ENCODE measurements at regions not wholly inside any gene's neighbourhood (a gene's known extent, or its start where the extent isn't known, plus 50 kb on each side); places are given as distances from the start of the nearest gene placed in this dataset.
A peak's percentile ranks its signal among the peaks of the same experiment; 100 is the strongest.
"Not testable (repeated sequence)": the region's sequence is repeated elsewhere in the genome, so short reads cannot be mapped to it uniquely, and the experiment has no call there.

DNA sequence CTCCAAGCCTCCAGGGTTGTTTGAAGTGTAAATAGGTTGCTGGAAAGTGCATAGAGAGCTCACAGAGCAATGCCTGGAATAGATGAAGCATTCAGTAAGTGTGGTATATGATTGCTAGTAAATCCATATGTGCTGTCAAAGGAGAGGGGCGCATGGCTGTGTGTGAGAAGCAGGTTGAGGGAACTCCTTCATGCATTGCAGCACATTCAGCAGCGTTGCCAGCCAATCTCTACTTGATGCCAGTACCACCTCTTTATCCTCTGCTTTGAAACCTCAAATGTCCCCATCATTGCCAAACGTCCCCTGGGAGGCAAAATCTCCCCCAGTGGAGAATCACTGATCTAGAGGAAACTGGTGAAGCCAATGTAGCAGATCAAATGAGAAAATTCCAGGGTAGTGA is 82.7 kb upstream of the RALGAPA2 start:
- DNase-seq (ENCODE audit: low read depth): no peak

DNA sequence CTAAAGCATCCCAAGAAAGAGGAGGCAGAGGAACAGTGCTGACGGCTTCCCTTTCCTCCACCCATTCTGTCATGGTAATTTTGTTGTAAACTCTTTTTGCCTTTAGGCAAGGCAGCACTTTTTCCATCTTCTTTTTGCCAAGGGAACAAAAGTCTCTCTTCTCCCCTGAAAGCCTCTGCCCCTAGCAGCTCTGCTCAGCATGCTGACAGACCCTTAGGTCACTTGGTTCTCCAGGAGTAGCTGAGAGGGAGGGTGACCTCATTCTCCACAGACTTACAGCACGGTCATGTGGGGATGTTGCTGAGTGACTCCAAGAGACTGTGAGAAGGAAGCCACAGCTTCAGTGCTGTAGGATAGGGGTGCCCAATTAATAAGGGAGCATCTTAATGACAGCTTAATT is 81.1 kb upstream of the RALGAPA2 start:
- DNase-seq (ENCODE audit: low read depth): no peak

DNA sequence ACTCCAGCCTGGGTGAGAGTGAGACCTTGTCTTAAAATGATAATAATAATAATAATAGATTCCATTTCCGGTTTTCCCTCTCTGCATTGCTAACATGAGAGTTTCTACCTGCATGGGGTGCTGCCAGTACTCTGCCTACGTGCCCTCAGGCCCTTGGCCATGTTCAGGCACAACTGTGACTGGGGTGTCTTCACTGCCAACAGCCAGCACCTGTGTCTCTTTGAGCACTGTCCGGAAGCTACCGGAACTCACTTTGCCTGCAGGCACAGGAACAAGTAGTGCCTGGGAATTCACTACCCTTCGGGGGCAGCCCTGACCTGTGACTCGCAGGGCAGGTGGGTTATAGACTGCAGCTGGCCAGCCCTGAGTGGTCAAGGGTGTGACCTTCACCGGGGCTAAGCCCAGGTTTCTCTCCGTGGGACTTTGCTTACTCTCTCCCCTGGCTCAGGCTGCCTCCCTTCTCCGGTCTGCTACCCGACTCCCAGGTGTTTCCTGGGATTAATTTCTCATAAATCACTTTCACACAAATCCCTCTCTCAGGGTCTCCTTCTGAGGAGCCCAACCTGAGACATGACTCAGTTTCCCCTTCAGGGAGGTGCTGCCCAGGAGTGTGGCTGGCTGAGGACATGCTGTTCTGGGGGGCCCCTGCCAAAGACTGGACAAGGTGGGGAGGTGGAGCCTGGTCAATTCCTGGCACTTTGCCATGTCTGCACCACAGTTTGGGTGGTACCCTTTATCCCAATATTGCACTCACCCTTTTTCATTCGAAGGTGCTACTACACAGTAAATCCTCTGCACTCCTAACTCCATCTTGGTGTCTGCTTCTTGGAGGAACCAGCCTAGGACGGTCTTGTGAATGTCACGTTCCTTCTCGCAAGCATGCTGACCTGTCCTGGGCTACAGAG is 79.5 kb upstream of the RALGAPA2 start:
- no peak for DNase-seq (ENCODE audit: low read depth)

DNA sequence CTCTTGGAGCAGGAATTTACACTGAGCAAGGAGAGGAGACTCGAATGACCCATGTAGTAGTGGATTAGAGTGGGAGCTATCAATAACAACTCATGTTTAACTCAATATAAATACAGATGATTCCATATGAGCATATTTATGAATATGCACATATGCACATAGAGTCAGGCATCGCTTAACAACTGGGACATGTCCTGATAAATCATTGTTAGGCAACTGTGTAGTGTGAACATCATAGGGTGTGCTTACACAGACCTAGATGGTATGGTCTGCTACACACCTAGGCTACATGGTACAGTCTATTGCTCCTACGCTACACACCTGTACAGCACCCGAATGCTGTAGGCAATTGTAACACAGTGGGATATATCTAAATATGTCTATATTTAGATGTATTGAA is 75.9 kb upstream of the RALGAPA2 start:
- DNase-seq (ENCODE audit: low read depth): no peak

DNA sequence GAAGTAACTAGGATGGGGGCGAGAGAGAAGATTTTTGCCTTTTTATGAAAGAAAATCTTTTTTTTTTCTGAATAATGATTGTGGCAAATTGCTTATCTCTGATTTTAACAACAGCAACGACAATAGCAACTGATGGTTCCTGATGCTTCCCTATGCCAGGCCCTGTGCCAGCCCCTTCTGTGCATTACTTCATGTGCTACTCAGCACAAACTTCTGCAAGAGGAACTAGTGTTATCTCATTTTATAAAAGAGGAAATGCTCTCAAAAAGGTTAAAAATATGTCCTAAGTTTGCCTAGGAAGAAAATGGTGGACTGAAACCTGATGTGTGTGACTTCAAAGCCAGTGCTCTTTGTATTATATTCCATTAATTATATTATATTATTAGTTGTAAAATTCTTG is 74.0 kb upstream of the RALGAPA2 start:
- no peak for DNase-seq (ENCODE audit: low read depth)

DNA sequence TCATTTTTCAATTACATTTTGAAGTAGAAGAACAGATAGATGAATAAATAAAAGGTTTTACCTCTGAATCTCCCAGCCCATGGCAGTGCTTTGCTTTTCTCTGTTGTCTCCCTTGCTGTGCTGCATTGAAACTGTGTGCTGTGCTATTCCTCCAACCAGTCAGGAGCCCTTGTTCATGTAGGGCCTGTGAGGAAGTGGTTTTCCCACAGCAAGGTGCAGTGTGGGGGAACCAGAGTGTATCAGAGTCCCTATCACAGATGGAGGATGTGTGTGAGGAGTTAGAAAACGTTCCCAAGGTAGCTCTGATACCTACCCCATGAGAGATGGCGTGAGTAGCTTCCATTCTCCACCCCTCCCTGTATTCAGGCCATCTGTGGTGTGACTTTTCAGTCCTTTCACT is 72.8 kb upstream of the RALGAPA2 start:
- no peak for DNase-seq (ENCODE audit: low read depth)

DNA sequence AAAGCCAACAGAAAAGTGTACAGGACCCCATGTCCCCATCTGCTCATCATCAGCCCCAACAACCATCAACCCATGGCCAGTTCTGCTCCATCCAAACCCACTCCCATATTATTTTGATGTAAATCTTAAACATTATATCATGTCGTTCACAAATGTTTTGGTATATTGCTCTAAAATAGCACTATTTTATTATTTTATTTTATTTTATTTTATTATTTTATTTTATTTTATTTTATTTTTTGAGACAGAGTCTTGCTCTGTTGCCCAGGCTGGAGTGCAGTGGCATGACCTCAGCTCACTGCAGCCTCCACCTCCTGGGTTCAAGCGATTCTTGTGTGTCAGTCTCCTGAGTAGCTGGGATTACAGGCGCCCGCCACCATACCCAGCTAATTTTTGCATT is 72.0 kb upstream of the RALGAPA2 start:
- not testable (repeated sequence) for DNase-seq (ENCODE audit: low read depth)

DNA sequence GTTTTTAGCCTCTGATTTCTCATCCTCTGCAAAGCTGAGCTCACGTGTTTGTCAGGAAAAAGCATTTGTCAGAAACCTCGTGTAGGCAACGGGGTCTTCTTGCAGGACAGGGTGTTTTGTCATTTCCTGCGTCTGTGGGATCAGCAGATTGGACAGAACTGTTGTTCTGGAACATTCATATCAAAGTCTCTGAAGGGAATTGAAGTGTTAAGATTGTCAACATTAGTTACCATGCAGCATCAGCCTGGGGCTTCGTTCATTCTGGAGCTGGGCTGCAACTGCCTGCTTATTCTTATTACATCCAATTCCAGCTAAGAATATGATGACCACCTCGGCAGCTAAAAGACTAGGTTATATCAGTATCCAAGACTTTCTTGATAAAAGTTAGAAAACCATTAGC is 71.0 kb upstream of the RALGAPA2 start:
- DNase-seq (ENCODE audit: low read depth): no peak

DNA sequence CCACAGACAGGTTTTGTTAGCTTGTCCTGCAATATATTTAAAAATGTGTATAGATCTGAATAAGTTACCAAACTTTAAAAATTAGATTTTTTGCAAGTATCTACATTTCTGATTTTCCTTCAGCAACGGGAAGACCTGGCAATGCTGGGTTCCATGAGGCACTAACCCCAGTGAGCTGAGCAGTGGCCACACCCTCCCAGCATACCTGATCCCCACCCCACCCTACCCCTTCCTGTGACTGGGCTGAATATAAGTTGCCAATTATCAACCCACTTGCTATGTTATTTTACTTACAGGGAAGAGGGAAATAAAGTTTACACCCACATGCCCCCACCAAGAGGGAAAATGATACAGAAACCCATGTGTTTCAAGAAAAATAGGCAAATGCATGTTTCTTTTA is 70.3 kb upstream of the RALGAPA2 start:
- no peak for DNase-seq (ENCODE audit: low read depth)

DNA sequence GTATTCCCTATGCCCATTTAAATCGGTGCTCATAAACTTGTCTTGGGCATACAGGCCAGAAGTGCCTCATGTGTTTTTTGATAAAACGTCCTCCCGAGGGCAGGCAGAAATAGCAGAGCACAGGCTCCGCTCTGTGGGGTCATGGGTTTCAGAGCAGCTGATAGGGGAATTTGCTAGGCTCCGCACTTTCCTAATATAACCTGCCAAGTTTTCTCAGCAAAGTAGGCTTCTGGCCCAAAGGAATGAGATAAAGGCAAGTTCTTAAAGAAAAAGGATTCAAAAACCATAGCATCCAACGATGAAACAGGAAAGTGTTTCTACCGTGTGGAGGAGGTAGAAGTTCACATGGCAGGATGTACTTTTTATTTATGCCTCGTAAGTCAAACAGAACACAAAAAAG is 69.8 kb upstream of the RALGAPA2 start:
- no peak for DNase-seq (ENCODE audit: low read depth)

DNA sequence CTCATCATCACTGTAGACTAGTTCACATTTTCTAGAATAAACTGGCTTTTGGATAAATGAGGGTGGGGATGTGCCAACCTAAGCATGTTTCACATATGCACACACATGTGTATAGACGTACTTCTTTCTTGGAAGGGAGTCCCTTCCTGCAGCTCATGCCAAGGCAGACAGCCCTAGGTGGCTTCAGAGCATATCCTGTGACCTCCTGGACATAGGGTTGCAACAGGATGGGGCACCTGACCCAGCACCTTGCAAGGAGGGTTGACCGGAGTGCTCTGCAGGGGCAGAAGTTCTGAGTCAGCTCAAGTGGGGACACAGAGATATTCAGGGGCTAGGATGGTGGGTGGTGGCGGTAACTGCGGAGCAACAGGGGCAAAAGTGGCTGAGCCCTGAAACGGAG is 68.6 kb upstream of the RALGAPA2 start:
- DNase-seq (ENCODE audit: low read depth): no peak

DNA sequence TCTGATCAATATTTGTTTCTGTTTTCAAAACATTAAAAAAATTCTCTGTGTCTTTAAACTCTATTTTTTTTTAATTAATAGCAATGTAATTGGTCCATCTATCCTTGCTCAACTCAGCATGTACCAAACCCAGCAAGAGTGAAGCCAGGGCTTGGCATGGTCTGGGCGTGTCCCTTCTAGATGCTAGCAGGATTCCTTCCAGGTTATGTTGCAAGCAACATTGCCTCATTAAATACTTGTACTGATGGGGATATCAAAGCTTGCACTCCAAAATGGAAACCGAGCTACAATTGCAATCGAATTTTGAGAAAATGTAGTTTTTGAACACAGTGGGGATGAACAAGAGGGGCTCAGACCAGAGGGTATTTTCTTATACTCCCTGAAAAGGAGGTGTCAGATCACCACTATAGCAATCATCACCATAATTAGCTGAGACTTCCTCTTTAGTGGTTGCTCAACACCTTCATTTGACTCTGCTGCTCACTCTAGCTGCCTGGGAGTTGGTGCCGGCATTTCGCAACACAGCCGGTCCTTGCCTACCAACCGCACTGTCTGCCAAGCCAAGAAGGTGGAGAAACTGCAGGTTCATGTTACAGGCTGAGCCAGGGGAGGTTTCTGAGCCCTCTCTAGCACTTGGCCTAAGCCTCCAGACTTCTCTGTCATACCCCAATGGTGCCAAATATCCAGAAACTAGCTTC is 67.8 kb upstream of the RALGAPA2 start:
- DNase-seq (ENCODE audit: low read depth): peak; percentile 18

DNA sequence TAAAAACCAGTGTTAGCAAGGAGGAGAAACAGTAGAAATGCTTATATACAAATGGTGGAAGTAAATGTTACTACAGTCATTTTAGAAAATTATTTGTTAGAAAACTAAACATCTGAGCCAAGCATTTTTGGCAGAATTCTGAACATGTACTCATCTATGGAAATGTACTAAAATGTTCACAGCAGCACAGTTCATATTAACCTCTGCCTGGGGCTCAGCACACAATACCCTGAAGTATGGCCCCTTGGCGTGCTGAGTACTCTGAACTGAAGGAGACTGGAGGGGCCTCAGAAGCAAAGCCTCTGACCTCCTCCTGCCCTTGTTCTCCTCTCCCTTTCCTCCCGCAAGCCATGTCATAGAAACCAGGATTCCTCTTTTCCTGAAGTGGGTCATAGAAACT is 66.2 kb upstream of the RALGAPA2 start:
- DNase-seq (ENCODE audit: low read depth): no peak

DNA sequence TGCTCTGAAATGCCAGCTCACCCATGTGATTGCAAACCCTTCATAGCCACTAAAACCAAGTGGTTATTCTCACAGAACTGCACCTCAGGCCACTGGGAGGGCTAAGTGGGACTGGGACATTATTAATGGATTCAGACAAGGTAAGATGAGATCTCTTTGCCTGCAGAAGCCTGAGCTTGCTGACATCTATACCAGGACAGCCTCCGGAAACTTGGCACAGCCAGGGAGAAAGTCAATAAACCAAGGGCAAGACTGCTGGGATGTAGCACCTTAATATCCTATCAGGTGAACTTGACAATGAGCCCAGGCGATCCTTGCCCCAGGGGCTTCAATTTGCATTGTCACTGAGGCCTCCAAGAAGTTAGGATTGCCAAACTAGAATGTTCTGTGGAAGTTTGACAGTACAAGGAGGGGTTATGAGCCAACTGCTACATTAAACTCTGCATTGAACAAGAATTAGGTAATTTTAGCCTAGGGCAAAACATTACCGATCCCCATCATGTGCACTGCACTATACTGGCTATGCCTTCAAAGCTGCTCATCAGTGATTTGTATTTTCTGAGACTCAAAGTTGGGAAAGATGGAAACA is 60.1 kb upstream of the RALGAPA2 start:
- DNase-seq (ENCODE audit: low read depth): no peak

DNA sequence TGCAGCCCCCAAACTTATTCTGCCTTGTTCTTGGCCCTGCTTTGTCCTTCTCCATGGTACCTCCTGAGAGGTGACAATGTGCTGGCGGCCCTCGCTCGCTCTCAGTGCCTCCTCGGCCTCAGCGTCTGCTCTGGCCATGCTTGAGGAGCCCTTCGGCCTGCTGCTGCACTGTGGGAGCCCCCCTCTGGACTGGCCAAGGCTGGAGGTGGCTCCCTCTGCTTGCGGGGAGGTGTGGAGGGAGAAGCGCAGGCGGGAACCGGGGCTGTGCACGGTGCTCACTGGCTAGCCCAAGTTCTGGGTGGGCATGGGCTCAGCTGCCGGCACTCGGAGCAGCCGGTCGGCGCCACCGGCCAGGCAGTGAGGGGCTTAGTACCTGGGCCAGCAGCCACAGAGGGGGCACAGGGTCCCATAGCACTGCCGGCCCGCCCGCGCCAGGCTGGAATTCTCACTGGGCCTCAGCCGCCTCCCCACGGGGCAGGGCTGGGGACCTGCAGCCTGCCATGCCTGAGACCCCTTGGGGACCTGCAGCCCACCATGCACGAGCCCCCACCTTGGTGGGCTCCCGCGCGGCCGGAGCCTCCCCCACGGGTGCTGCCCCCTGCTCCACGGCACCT is 55.9 kb upstream of the RALGAPA2 start:
- DNase-seq (ENCODE audit: low read depth): no peak

DNA sequence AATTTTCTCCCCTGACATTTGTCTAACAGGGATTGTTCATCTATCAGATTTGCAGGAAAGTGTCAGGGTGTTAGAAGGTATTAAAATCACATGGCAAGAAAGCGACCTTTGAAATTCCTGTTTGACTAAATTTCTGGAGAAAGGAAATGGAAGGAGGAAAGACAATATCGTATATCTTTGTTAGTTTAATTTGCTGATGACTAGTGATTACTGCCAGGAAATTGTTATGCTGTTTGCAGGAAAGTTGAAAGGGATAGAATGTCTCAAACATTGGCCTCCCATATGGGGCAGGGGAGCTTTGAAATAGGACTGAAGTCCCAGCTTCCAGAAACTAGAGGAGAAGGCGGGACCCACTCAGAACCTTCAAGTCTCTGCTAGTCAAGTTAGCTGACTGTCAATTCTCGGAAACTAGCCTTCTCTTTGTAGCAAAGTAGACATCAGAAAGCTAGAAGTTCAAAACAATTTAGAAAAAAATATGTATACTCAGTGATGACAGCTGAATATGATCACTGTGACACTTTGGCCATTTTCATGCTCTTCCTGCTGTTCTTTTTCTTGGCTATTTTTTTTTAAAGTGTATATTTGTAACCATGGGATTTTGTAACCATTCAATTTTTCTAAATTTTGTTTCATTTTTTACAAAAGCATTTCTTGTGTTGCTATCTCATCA is 53.4 kb upstream of the RALGAPA2 start:
- DNase-seq (ENCODE audit: low read depth): no peak

DNA sequence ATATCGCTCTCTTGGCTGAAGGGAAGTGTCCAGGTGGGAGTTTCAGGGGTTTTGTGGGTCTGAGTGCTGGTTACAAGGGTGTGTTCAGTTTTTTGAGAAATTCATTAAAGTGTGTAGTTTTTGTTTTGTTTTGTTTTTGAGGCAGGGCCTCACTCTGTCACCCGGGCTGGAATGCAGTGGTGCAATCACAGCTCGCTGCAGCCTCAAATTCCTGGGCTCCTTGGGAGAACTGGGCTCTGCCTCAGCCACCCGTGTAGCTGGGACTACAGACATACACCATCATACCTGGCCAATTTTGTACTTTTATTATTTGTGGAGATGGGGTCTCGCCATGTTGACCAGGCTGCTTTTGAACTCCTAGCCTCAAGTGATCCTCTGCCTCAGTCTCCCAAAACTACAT is 51.2 kb upstream of the RALGAPA2 start:
- DNase-seq (ENCODE audit: low read depth): no peak

Data from stromal cell of bone marrow (primary cell).